OCI-M1 (cell line): ENCODE measurements at regions not wholly inside any gene's neighbourhood (a gene's known extent, or its start where the extent isn't known, plus 50 kb on each side); places are given as distances from the start of the nearest gene placed in this dataset.

Experiments used
- DNase-seq: peaks from one replicate; lab custom pipeline; 2025; lab: John Stamatoyannopoulos, UW

GRCh38 chr1:42096554-42096953 lies 56.7 kb upstream of the GUCA2B start:
- DNase-seq: peak; percentile 15

DNA sequence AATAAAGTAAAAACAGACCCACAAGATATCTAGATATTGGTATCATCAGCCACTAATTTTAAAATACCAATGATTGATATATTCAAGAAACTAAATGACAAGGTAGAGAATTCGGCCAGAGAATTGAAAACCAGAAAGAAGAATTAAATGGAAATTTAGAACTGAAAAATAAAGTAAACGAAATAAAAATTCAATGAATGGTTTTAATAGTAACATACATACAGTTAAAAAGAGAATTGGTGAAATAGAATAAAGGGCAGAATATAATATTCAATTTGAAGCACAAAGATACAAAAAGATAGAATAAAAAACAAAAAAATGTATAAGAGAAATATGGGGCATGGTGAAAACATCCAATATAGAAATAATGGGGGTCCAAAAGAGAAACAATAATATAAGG lies 64.0 kb upstream of the GUCA2B start:
- no peak for DNase-seq

- DNase-seq: no peak
Observed at GRCh38 chr1:42086146-42086545, 67.1 kb upstream of the GUCA2B start.

- DNase-seq: peak; percentile 35
Observed at GRCh38 chr1:42085596-42085995, 67.6 kb upstream of the GUCA2B start.

DNA sequence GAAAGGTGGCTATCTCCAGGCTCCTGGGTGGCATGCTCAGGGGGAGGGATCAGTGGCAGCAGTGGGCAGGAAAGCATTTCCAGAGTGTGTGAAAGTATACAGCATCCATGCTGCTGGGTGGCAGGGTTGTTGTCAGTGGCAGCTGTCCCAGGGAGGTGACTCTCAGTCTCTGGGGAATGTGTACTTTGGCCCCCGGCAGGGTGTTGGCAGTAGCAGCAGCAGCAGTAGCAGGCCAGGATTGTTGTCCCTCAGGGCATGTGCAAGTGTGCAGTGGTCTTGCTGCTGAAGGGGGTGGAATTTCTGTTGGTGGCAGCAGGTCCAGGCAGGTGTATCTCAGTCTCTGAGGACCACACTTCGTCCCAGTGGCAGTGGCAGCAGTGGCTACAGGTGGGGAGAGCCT lies 71.7 kb upstream of the GUCA2B start:
- DNase-seq: no peak

DNA sequence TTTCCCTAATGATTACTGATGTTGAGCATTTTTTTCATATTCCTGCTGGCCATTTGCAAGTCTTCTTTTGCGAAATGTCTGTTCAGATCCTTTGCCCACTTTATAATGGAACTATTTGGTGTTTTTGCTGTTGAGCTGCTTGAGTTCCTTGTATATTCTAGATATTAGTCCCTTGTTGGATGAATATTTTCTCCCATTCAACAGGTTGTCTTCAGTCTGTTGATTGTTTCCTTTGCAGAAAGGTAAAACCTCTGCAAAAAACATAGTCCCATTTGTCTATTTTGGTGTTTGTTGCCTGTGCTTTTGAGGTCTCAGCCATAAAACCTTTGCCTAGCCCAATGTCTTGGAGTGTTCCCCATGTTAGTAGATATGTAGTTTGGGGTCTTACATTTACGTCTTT lies 78.0 kb upstream of the GUCA2B start:
- no peak for DNase-seq

GRCh38 chr1:42070996-42071395 lies 82.2 kb upstream of the GUCA2B start:
- DNase-seq: no peak

DNA sequence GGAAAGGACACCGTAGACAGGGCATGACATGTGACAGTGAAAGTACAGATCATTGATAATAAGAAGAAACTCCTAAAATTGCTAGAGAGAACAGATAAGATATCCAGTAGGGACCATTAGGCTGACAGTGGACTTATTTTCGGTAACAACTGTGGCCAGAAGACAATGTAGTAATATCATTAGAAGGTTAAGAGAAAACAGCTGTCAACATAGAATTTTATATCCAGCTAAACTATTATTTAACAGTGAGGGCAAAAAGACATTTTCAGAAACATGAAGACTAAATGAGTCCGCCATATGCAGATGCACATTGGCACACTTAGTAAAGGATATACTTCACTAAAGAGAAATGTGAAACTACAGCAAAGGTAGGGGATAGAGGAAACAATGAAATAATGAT lies 95.4 kb upstream of the GUCA2B start:
- DNase-seq: no peak

- no peak for DNase-seq
Observed at GRCh38 chr1:42056460-42056859, 96.8 kb upstream of the GUCA2B start.

- no peak for DNase-seq
Observed at GRCh38 chr1:42055061-42055460, 98.1 kb upstream of the GUCA2B start.

DNA sequence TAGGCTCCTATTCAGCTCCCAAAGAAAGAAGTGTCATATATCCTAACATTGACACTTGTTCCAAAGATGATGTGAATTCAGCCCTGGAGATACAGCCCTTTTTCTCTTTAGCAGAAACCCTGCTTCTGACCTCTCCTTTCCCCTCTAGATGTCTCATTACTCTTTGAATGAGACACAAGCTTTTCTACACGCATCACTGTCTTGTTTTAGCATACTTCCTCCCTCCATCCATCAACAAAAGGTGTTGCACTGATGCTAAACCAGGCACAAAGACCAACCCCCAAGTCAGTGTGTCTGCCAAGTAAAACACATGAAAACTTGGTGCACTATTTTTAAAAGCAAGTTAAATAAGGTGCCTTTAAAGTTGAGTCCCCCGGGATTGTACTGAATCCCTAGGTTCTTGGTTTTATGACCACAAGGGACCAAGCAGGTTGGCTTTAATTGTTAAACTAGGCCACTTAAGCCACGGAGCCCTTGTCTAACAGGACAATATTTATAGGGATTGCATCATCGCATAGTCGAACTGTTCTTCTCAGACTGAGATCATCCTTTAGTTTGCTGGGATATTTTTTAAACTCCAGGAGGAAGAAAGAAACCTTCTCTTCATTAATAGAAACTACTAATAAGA lies 101.0 kb upstream of the GUCA2B start:
- DNase-seq: peak; percentile 4

DNA sequence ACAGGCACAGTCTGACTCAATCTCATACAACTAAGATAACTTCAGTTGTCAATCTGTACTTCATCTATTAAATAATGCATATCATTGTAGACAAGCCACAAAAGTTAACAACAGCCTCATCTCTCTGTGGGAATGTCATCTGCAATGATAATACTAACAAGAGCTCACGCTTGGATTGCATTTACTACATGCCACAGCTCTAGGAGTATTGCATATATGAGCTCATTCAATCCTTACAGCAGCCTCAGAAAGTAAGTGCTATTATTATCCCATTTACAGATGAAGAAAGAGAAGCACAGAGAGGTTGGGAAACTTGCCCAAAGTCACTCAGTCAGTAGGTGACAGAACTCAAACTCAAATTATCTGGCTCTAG lies 105.7 kb upstream of the GUCA2B start:
- no peak for DNase-seq

DNA sequence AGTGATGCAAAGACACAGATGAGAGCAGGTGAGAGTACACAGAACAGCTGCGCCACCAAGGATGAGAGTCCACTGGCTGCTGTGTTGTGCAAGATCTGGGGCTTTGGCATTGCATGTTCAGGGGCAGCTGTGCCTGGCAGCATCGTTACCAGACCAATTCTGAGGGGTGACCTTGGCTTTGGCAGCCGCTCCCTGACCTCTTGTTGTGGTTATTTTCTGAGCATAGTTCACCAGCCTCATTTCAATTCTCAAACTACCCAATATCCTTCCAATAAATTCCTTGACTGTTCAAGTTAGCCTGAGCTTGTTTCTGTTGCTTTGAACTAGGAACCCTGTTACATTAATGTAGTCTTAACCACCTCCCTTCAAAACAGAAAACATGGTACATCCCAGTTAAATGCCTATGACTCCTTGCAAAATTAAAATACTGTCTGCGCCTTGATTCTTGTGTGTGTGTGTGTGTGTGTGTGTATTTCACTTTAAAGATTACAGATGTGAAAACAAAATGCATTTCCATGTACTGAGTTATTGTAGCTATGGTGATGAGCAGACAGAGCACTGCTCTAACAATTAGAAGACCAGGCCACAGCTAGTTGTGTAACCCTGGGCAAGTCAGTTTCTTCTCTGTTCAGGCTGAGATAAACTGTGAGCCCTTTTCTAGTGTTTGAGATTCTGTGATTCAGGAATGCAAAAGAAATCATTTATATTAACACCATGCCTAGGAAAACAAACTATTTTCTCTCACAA lies 106.3 kb upstream of the GUCA2B start:
- DNase-seq: no peak

- no peak for DNase-seq
Observed at GRCh38 chr1:42044346-42044745, 108.9 kb upstream of the GUCA2B start.

GRCh38 chr1:42043811-42044210 lies 109.4 kb upstream of the GUCA2B start:
- DNase-seq: no peak

DNA sequence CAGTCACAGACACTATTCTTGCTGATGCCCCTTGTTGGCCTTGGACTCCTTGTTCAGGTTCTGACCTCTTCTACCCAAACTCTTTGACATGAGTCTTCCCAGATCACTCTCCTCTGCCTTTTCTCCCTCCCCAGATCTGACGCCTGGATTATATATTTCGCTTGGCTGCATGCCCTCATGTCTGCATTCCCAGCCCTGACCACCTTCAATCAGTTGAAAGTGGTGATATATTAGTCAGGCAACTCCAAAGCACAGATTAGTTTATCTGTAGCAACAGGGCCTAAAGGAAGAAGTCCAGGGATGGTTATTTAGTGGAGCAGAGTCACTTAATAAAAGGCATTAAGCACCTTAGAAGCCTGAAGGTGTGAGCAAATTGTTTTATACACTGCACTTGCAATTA lies 110.0 kb upstream of the GUCA2B start:
- no peak for DNase-seq

DNA sequence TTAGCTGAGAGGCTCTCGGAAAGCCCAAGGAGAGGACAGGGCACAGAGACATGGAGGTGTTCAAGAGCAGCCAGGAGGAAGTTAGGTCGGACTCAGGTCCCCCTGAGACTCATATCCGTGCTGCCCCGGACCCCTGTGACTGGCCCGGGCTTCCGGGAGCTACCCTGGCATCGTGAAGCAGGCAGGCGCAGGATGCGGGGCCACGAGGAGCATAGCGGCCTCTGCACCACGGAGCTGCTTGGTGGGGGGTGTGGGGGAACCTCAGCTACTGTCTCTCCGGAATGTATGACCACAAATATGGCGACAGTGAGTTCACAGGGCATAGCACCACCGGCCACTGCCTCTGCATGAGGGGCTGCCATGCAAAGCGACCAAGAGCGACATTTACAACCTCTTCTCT lies 112.2 kb upstream of the GUCA2B start:
- no peak for DNase-seq

DNA sequence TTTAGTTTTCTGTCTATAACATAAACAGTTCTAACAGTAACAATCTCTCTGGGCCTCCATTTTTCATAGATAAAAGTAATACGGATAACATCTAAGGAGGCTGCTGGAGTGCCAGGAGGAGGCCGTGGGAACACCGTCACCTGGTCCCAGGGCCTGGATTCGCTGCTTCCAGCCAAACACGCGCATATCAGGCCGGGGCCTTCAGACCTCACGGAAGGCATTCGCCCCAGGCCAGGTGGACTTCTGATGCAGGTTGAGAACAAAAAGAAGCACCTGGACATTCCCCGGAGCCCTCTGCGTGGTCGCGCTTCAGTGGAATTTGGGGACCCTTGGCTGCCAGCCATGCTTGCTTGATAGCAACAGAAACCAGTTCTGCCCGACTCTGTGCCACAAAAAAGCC lies 113.1 kb upstream of the GUCA2B start:
- no peak for DNase-seq

- no peak for DNase-seq
Observed at GRCh38 chr1:42038261-42038660, 114.9 kb upstream of the GUCA2B start.

DNA sequence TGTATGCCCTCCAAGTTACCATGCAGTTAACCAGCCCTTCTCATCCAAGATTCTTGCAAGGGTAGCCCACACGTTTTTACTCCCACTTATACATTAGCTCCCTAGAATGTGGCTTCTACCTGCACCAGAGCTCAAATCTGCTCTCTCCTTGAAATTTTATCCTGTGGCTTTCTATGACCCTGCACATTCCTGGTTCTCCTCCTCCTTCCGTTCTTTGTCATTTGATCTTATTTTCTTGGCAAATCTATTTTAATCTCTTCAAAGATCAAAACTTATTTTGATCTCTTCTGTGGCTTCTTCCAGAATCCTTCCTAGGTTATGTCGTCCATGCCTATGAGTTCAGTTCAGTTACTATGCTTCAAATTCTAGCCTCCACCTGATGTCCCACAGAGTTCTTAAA lies 115.6 kb upstream of the GUCA2B start:
- no peak for DNase-seq

DNA sequence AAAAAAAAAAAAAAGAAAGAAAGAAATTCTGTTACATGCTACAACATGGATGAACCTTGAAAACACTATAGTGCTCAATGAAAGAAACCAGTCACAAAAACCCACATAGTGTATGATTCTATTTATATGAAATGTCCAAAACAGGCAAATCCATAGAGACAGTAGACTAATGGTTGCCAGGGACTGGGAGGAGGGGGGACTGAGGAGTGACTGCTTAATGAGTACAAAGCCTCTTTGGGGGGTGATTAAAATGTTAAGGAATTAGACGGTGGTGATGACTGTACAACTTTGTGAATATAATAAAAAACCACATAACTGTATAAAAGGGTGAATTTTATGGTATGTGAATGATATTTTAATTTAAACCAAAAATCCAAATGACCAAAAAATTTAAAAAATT lies 116.0 kb upstream of the GUCA2B start:
- no peak for DNase-seq

- DNase-seq: peak; percentile 93
Observed at GRCh38 chr1:42035830-42036604, 117.2 kb upstream of the GUCA2B start.

- peak; percentile 82 for DNase-seq
Observed at GRCh38 chr1:42035205-42035829, 116.6 kb upstream of the HIVEP3 start.
